Lower leg skin (tissue), 4 donors: ENCODE measurements at regions not wholly inside any gene's neighbourhood (a gene's known extent, or its start where the extent isn't known, plus 50 kb on each side); places are given as distances from the start of the nearest gene placed in this dataset.

ENCODE experiments used
- DNase-seq, 2 donors: peaks; one replicate each; pipeline ENCODE4 v3.0.0-alpha.2; 2019; ENCODE audit warnings: low spot score in 2 of 2
- H3K4me3 ChIP-seq: fragments of 200-600 bp; sonication (generic); 2 replicates; pipeline ENCODE4 v1.5.1; 2017; ENCODE audit warnings: mild to moderate bottlenecking, low read depth; ENCODE audit not compliant: poor library complexity, severe bottlenecking
- POLR2A ChIP-seq, 2 donors: fragments of 450-650 bp; IDR thresholded peaks; one replicate each; pipeline ENCODE4 v1.6.1; 2016 to 2017; ENCODE audit warnings: antibody characterized with exemption in 2 of 2, mild to moderate bottlenecking in 1 of 2, moderate library complexity in 1 of 2
- WGBS, 2 donors: methylation state at CpG; one replicate each; pipeline ENCODE4 v1.1.5; 2018; 5-methylcytosine and 5-hydroxymethylcytosine counted together
- intact Hi-C: fragments of 100-400 bp; cut with DNase I; formaldehyde crosslinking; loops from one replicate; pipeline ENCODE4 v1.15.0; 2023; ENCODE audit warnings: low total_unique reads
- TF ChIP-seq, protein P1 (sequence below), 3 donors: fragments of 450-650 bp; IDR thresholded peaks; one replicate each; pipeline ENCODE4 v1.5.1; 2016; ENCODE audit warnings: antibody characterized with exemption in 3 of 3, mild to moderate bottlenecking in 3 of 3, moderate library complexity in 2 of 3

GRCh38 chr11:116224889-116225200, 547.9 kb downstream of the BUD13 start:
- WGBS, 2 donors, result 43 to 46% methylated on average over 5 of the region's 5 CpGs
- intact Hi-C loops, result no loop called here
- TF ChIP-seq, protein P1, sequence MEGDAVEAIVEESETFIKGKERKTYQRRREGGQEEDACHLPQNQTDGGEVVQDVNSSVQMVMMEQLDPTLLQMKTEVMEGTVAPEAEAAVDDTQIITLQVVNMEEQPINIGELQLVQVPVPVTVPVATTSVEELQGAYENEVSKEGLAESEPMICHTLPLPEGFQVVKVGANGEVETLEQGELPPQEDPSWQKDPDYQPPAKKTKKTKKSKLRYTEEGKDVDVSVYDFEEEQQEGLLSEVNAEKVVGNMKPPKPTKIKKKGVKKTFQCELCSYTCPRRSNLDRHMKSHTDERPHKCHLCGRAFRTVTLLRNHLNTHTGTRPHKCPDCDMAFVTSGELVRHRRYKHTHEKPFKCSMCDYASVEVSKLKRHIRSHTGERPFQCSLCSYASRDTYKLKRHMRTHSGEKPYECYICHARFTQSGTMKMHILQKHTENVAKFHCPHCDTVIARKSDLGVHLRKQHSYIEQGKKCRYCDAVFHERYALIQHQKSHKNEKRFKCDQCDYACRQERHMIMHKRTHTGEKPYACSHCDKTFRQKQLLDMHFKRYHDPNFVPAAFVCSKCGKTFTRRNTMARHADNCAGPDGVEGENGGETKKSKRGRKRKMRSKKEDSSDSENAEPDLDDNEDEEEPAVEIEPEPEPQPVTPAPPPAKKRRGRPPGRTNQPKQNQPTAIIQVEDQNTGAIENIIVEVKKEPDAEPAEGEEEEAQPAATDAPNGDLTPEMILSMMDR (IDR thresholded peaks at IDR 0.05), result no peak
- TF ChIP-seq POLR2A (IDR thresholded peaks at IDR 0.05), result no peak

GRCh38 chr11:116224154-116224888, 548.5 kb downstream of the BUD13 start:
- TF ChIP-seq POLR2A (IDR thresholded peaks at IDR 0.05), result no peak
- TF ChIP-seq, protein P1 (IDR thresholded peaks at IDR 0.05), result no peak
- no peak overlapping the region for H3K4me3 ChIP-seq
- WGBS, 2 donors, result 42 to 48% methylated on average over 10 of the region's 10 CpGs
- DNase-seq, result peak in 1 of 2 donors; percentile 22
- intact Hi-C loops, result no loop called here

More at GRCh38 chr11:116224889-116225200, 547.9 kb downstream of the BUD13 start:
- DNase-seq, result no peak
- no peak overlapping the region for H3K4me3 ChIP-seq

DNA sequence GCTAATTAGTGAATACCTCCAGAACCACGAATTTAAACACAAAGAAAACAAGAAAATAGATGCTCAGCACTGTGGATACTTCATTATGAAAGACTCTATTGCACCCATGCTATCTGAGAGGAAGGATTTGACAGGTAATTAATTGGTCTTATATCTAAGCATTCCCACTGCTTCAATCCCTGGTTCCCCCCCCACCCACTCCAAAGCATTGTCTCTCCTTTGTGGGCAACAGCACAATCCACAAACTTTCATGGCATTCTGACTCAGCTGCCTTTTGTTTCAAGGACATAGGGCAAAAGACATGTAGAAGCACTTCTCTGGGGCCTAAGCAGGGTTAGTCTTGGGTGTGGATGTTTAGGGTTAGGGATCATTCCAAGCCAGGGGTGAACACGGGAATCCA, 551.4 kb downstream of the BUD13 start:
- TF ChIP-seq, protein P1 (IDR thresholded peaks at IDR 0.05), result no peak
- TF ChIP-seq POLR2A (IDR thresholded peaks at IDR 0.05), result no peak
- intact Hi-C loops, result no loop called here
- DNase-seq, result no peak
- no peak overlapping the region for H3K4me3 ChIP-seq
- 64 to 72% methylated on average over 2 of the region's 2 CpGs for WGBS, 2 donors

- intact Hi-C loops, result no loop called here
- H3K4me3 ChIP-seq, result no peak overlapping the region
- 24 to 42% methylated on average over 5 of the region's 5 CpGs for WGBS, 2 donors
- TF ChIP-seq, protein P1 (IDR thresholded peaks at IDR 0.05), result no peak
- TF ChIP-seq POLR2A (IDR thresholded peaks at IDR 0.05), result no peak
- peak in 1 of 2 donors; percentile 43 for DNase-seq
These were observed 553.6 kb downstream of the BUD13 start for GRCh38 chr11:116219171-116219635.

DNA sequence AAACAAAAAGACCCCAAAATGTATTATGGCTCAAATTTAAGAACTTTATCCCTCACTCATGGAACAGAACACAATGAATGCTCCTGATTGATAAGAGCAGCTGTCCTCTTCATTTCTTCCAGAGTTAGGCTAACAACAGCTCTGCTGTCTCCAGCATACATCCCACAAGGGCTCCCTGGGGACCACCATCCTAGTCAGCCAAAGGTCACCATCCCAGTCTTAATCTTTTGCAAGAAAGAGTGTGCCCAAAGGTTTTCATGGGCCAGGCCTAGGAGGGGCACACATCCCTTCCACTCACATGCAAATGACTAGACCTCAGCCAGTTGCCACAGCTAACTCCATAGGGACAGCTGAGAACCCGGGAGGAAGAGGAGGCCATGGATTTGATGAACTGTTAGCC, 555.3 kb downstream of the BUD13 start:
- intact Hi-C loops, result no loop called here
- WGBS, 2 donors, result 68 to 88% methylated on average over 1 of the region's 1 CpG
- H3K4me3 ChIP-seq, result no peak overlapping the region
- TF ChIP-seq, protein P1 (IDR thresholded peaks at IDR 0.05), result no peak
- TF ChIP-seq POLR2A (IDR thresholded peaks at IDR 0.05), result no peak
- no peak for DNase-seq

DNA sequence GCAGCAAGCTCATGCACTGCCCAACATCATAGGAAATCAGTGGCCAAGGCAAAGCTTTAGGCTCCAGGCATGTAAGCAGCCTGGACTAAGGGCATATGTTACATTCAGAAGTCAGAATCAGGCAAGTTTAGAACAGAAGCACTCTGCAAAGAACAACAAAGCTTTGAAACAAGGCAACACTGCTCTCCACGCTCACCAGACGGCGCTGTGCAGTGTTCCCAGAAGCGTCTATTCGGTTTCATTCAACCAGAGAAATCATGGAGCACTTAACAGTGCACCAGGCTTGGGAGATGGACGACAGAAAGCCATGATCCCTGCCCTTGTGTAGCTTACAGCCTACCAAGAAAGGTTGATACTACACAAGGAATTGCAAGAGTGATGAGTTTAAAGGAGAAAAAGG, 555.8 kb downstream of the BUD13 start:
- 9 to 12% methylated on average over 6 of the region's 6 CpGs for WGBS, 2 donors
- no peak for TF ChIP-seq POLR2A (IDR thresholded peaks at IDR 0.05)
- TF ChIP-seq, protein P1 (IDR thresholded peaks at IDR 0.05), result no peak
- no peak for DNase-seq
- H3K4me3 ChIP-seq, result no peak overlapping the region
- intact Hi-C loops, result no loop called here
